IPS DF 6.9 (cell line): ENCODE measurements at regions not wholly inside any gene's neighbourhood (a gene's known extent, or its start where the extent isn't known, plus 50 kb on each side); places are given as distances from the start of the nearest gene placed in this dataset.

ENCODE experiments used
- DNase-seq: peaks from one replicate; pipeline ENCODE4 v3.0.0-alpha.2; 2013; ENCODE audit warnings: low read depth, low spot score
- H3K27ac ChIP-seq: one replicate; pipeline ENCODE4 v1.5.1; 2013; ENCODE audit warnings: low read length, control low read depth
- H3K27me3 ChIP-seq: 2 replicates; pipeline ENCODE4 v1.6.1; 2013; ENCODE audit warnings: mild to moderate bottlenecking, low read length; ENCODE audit not compliant: control insufficient read depth, insufficient read depth
- H3K36me3 ChIP-seq: 2 replicates; pipeline ENCODE4 v1.6.1; 2013; ENCODE audit warnings: low read length; ENCODE audit not compliant: control insufficient read depth, insufficient read depth
- H3K4me1 ChIP-seq: 2 replicates; pipeline ENCODE4 v1.6.1; 2013; ENCODE audit warnings: low read length; ENCODE audit not compliant: control insufficient read depth, insufficient read depth
- H3K4me3 ChIP-seq: 2 replicates; pipeline ENCODE4 v1.5.1; 2013; ENCODE audit warnings: mild to moderate bottlenecking, low read length
- H3K9me3 ChIP-seq: 2 replicates; pipeline ENCODE4 v1.6.1; 2013; ENCODE audit warnings: low read length, inconsistent platforms; ENCODE audit not compliant: control insufficient read depth, insufficient read depth
- WGBS: extraction: QIAGEN DNeasy Blood & Tissue Kit; methylation state at CpG from one replicate; pipeline ENCODE4 v1.1.7; 2013; ENCODE audit warnings: mixed read lengths, missing lambda C conversion rate; ENCODE audit not compliant: insufficient read length, insufficient coverage; 5-methylcytosine and 5-hydroxymethylcytosine counted together

DNA sequence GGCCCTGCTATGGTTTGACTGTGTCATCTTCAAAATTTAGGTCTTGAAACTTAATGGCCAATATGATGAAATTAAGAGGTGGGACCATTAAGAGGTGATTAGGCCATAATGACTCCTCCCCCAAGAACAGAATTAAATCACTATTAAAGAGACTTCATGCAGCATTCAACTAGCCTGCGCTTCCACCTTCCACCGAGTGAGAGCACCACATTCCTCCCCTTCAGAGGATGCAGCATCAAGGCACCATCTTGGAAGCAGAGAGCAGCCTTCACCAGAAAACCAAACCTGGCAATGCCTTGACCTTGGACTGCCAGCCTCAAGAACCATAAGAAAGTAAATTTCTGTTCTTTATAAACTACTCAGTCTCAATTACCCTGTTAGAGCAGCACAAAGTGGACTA lies 371.1 kb upstream of the NFE2L3 start:
- no CpG with 5 or more reads among the region's 2 CpGs for WGBS

DNA sequence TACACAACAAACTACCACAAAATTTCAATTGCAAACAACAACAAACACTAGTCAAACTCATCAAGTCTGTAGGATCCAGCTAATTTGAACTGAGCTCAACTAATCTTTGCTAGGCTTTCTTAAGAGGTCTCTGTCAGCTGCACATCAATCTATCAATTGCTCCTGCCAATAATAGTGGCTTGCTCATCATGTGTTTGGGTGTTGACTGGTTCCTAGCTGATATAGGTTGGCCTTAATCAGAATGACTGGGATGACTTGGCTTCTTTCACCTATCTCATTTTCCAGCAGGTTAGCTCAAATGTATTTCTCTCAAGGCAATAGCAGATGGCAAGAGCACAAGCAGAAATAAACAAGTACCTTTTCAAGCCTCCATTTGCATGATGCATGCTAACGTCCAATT lies 370.3 kb upstream of the NFE2L3 start:
- H3K27me3 ChIP-seq = no peaks in the 10 kb centered on the region
- no peaks in the 10 kb centered on the region for H3K9me3 ChIP-seq
- WGBS = no CpG with 5 or more reads among the region's 1 CpG
- no peak overlapping the region for H3K27ac ChIP-seq
- H3K36me3 ChIP-seq = no peaks in the 10 kb centered on the region
- no peaks in the 10 kb centered on the region for H3K4me1 ChIP-seq
- no peak overlapping the region for H3K4me3 ChIP-seq
- no peak for DNase-seq

More for the DNA sequence above, 371.1 kb upstream of the NFE2L3 start:
- no peaks in the 10 kb centered on the region for H3K27me3 ChIP-seq
- H3K36me3 ChIP-seq = no peaks in the 10 kb centered on the region
- no peak for DNase-seq
- no peak overlapping the region for H3K27ac ChIP-seq
- no peaks in the 10 kb centered on the region for H3K9me3 ChIP-seq
- H3K4me3 ChIP-seq = no peak overlapping the region
- H3K4me1 ChIP-seq = no peaks in the 10 kb centered on the region

DNA sequence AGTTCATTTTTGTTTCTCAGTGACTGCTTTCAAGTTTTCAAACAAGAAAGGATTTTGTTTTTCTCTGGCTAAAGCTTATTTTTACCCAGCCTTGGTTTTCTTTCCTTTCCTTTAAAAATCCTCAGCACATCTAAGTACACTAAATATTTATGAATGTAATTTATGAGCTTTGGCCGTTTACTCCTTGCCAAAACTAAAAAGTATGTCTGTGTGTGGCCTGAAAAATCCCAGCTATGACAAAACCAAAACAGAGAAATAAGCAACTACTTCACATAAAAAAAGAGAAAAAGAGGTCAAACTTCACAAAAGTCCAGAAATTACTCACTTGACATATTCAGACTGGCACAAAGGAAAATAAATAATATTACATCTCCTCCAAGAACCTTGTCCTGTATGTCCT lies 365.1 kb upstream of the NFE2L3 start:
- H3K36me3 ChIP-seq = no peaks in the 10 kb centered on the region
- H3K4me3 ChIP-seq = no peak overlapping the region
- DNase-seq = no peak
- no peaks in the 10 kb centered on the region for H3K27me3 ChIP-seq
- no peaks in the 10 kb centered on the region for H3K4me1 ChIP-seq
- WGBS = no CpG with 5 or more reads among the region's 1 CpG
- H3K27ac ChIP-seq = no peak overlapping the region
- H3K9me3 ChIP-seq = no peaks in the 10 kb centered on the region

DNA sequence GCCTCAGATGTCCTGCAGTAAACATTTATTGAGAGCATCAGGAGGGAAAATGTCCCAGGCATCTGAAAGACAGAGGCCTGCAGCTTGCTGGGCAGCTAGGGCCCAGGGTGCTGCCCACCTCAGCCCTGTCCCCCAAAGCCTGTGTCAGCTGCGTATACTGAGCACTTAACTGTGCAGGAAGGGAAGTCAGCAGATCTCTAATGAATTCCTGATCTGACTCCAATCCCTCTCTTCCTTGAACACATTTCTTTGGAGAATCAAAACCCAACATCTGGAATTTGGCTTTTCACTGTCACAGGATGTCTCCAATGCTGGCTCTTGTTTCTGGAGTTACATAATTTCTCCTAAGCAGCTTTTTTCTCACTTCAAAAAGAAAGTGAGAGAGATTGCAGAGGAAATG lies 364.7 kb upstream of the NFE2L3 start:
- WGBS = no CpG with 5 or more reads among the region's 1 CpG
- H3K9me3 ChIP-seq = no peaks in the 10 kb centered on the region
- DNase-seq = no peak

DNA sequence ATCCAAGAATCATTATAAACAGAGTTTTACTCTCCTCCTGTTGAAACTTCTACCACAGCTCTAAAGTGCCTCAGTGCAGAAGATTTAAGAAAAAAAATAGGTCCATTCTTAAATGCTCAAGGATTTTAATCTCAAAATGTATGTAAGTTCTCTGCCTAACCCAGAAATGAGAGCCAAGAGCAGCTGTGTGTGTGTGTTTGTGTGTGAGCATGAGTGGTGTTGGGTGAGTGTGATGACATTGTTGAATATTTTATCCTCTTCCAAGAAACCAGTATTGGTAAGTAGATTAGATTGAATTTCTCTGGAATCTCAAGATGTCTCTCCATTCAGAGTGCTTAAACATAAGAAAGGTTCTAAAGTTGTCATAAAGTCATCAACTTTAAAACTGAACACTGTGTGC lies 363.6 kb upstream of the NFE2L3 start:
- Histone ChIP-seq H3K4me1 (no peaks in the 10 kb centered on the region), H3K36me3 (no peaks in the 10 kb centered on the region), H3K27ac (no peak overlapping the region), H3K4me3 (no peak overlapping the region), H3K9me3 (no peaks in the 10 kb centered on the region), H3K27me3 (no peaks in the 10 kb centered on the region)
- DNase-seq = no peak

More for the DNA sequence above, 364.7 kb upstream of the NFE2L3 start:
- no peak overlapping the region for H3K27ac ChIP-seq
- H3K4me3 ChIP-seq = no peak overlapping the region
- no peaks in the 10 kb centered on the region for H3K36me3 ChIP-seq
- no peaks in the 10 kb centered on the region for H3K4me1 ChIP-seq
- no peaks in the 10 kb centered on the region for H3K27me3 ChIP-seq

DNA sequence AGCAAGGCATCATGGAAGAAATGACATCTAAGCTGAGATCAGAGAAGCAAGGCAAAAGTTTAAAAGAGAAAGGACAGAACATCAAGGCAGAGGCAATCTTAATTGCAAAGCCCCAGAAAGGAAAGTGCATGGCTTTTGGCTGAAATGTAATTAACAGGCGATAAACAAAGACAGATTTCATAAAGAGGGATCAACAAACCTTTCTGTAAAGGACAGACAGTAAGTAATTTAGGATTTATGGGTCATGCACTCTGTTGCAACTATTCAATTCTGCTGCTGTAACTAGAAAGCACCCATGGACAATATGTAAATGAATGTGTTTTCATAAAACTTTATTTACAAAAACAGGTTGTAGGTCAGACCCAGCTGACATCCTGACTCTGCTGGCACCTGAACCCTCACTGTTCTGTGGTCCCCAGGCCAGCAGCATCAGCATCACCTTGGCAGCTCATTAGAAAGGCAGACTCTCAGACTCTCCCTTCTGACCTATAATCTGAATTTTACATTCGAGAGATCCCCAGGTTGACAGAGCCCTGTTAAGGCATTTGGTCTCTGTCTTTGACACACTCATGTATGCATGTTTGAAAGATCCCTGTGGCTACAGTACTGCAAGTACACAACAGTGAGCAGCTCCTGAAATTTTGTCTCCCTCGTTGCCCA lies 362.9 kb upstream of the NFE2L3 start:
- H3K9me3 ChIP-seq = no peaks in the 10 kb centered on the region
- no peak for DNase-seq
- WGBS = no CpG with 5 or more reads among the region's 3 CpGs

DNA sequence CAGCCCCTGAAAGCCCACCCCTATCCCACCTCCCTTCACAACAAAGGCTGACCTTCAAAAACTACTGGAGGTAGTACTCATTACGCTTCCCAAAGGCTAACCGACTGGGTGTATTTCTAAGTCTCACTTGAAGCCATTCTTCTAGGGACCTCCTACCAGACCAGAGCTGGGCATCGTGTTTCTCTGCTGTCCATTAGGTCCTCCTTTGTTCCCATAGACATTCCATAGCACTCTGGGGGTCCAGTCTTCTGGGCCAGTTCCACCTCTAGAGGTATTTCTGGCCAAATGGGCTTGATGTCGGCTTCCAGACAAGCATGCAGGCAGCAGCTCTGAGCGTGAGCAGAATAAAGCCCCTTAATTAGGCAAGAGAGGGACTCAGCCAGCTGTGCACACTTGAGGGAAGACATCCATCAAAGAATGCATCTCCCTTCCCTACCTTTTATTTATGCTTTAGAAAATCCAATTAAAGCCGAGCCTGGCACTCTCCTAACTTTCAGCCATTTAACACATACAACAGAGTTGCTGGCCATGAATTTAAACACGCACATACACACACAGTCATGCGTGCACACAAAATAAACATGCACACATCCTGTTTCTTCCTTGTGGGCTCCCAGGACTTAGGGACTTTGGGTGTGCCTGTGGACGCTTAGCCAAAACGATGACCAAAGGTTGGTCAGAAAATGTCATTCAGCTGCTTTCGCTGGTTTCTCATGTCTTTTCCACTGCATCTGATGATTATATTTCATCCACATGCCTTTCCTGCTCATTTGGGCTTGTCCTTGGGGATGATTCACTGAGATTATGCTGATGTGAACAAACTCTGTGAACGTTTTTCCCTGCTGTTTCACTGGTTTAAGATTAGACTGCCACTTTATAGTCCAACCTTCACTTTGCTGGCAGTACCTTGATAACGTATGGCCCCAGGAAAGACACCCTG lies 362.0 kb upstream of the NFE2L3 start:
- Histone ChIP-seq H3K4me1 (no peaks in the 10 kb centered on the region), H3K27me3 (no peaks in the 10 kb centered on the region), H3K9me3 (no peaks in the 10 kb centered on the region), H3K36me3 (no peaks in the 10 kb centered on the region), H3K27ac (no peak overlapping the region), H3K4me3 (no peak overlapping the region)
- no peak for DNase-seq
- no CpG with 5 or more reads among the region's 13 CpGs for WGBS

More for the DNA sequence above, 362.9 kb upstream of the NFE2L3 start:
- no peak overlapping the region for H3K27ac ChIP-seq
- H3K4me1 ChIP-seq = no peaks in the 10 kb centered on the region
- H3K4me3 ChIP-seq = no peak overlapping the region
- H3K36me3 ChIP-seq = no peaks in the 10 kb centered on the region
- H3K27me3 ChIP-seq = no peaks in the 10 kb centered on the region

DNA sequence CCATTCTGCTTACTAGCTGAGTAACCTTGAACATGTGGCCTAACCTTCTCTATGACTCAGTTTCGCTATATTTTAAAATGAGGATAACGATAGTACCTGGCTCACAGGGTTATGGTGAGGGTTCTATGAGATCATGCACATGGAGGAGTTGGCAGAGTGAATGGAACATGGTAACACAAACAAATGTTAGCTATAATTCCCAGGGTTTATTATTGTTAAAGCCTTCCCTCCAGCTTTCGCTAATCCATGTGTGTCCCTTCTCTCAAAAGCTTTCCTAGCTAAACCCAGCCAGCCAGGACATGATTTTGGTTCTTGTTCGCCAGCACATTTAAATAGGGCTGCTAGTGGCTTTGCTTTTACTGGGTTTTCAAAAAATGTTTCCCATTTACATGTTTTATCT lies 361.0 kb upstream of the NFE2L3 start:
- Histone ChIP-seq H3K27me3 (no peaks in the 10 kb centered on the region), H3K4me3 (no peak overlapping the region), H3K4me1 (no peaks in the 10 kb centered on the region), H3K36me3 (no peaks in the 10 kb centered on the region), H3K27ac (no peak overlapping the region), H3K9me3 (no peaks in the 10 kb centered on the region)
- WGBS = no CpG with 5 or more reads among the region's 4 CpGs
- no peak for DNase-seq

DNA sequence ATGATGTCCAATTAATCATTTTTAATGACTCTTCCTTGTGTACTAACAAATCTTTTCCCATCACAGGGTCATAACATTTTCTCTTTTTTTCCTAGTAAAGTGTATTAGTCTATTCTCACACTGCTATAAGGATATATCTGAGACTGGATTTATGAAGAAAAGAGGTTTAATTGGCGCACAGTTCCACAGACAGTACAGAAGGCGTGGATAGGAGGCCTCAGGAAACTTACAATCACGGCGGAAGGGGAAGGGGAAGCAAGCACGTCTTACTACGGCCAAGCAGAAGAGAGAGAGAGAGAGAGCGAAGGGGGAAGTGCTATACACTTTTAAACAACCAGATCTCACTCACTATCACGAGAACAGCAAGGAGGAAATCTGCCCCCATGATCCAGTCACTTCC lies 359.4 kb upstream of the NFE2L3 start:
- no peak for DNase-seq
- WGBS = no CpG with 5 or more reads among the region's 8 CpGs
- no peaks in the 10 kb centered on the region for H3K36me3 ChIP-seq

DNA sequence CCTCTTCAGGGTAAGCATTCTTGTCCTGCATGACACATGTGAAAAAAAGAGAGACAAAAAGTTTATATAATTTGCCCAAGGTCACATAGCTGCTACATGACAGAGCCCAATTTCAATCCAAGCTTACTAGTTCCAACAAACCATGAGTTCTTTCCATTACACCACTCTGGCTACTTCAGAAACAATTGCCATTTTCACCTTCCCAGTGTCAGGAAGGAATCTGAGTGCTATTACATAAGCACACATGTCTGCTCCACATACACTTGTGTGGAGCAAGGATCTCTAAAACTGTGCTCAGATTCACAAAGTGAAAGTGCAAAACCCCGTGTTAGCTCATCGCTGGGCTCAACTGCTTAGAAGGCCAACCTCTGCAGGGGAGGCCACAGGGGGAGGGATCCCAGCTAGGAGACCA lies 356.2 kb upstream of the NFE2L3 start:
- Histone ChIP-seq H3K4me1 (no peaks in the 10 kb centered on the region), H3K9me3 (no peaks in the 10 kb centered on the region), H3K36me3 (no peaks in the 10 kb centered on the region), H3K27ac (no peak overlapping the region), H3K27me3 (no peaks in the 10 kb centered on the region), H3K4me3 (no peak overlapping the region)
- no peak for DNase-seq
- no CpG with 5 or more reads among the region's 2 CpGs for WGBS

More for the DNA sequence above, 359.4 kb upstream of the NFE2L3 start:
- Histone ChIP-seq H3K27ac (no peak overlapping the region), H3K27me3 (no peaks in the 10 kb centered on the region), H3K9me3 (no peaks in the 10 kb centered on the region), H3K4me1 (no peaks in the 10 kb centered on the region), H3K4me3 (no peak overlapping the region)
